Transverse colon (tissue), 4 donors: ENCODE measurements at regions not wholly inside any gene's neighbourhood (a gene's known extent, or its start where the extent isn't known, plus 50 kb on each side); places are given as distances from the start of the nearest gene placed in this dataset.

Source experiments
- DNase-seq: peaks from one replicate; pipeline ENCODE4 v3.0.0-alpha.2; 2019
- H3K27ac ChIP-seq, 4 donors: fragments of 200-600 bp; sonication (generic); 2 replicates each; pipeline ENCODE4 v1.5.1; 2016 to 2018; ENCODE audit warnings: inconsistent platforms in 4 of 4
- H3K27me3 ChIP-seq: fragments of 200-600 bp; sonication (generic); 2 replicates; pipeline ENCODE4 v1.5.1; 2017; ENCODE audit warnings: inconsistent platforms
- H3K36me3 ChIP-seq, 4 donors: fragments of 200-600 bp; sonication (generic); 2 replicates each; pipeline ENCODE4 v1.5.1; 2017 to 2019; ENCODE audit warnings: inconsistent platforms in 4 of 4
- H3K4me1 ChIP-seq, 4 donors: fragments of 200-600 bp; sonication (generic); 2 replicates each; pipeline ENCODE4 v1.5.1; 2017 to 2020; ENCODE audit warnings: inconsistent platforms in 4 of 4
- H3K4me3 ChIP-seq, 4 donors: fragments of 200-600 bp; sonication (generic); 1 replicate in 1 of 4; 2 replicates in 3 of 4; pipeline versions ENCODE4 v1.5.1 to v1.6.1; 2017 to 2019; ENCODE audit warnings: inconsistent platforms in 4 of 4
- H3K9me3 ChIP-seq, 2 donors: fragments of 200-600 bp; sonication (generic); 2 replicates each; pipeline ENCODE4 v1.5.1; 2017 to 2019; ENCODE audit warnings: inconsistent platforms in 2 of 2
- EP300 ChIP-seq: sonication (generic); formaldehyde crosslinking; IDR thresholded peaks from one replicate; pipeline ENCODE4 v1.6.1; 2017; ENCODE audit warnings: antibody characterized with exemption, low read depth
- POLR2A ChIP-seq: fragments of 450-650 bp; IDR thresholded peaks from one replicate; pipeline ENCODE4 v1.6.1; 2016; ENCODE audit warnings: antibody characterized with exemption, mild to moderate bottlenecking, moderate library complexity
- POLR2AphosphoS5 ChIP-seq, 3 donors: sonication (generic); formaldehyde crosslinking; IDR thresholded peaks; one replicate each; pipeline ENCODE4 v1.6.1; 2016; ENCODE audit warnings: antibody characterized with exemption in 3 of 3
- WGBS, 2 donors: methylation state at CpG; one replicate each; pipeline ENCODE4 v1.1.5; 2018; ENCODE audit warnings: low coverage in 1 of 2; 5-methylcytosine and 5-hydroxymethylcytosine counted together
- in situ Hi-C, 4 donors: fragments of 200-750 bp; cut with MboI; loops; one replicate each; pipeline versions ENCODE4 v1.15.0 to v1.15.1; 2017; ENCODE audit warnings: low sequenced_read_pairs in 3 of 4, low pct_ligation_motif_present in 1 of 4, low pct_unique_long_range_greater_than_20kb in 1 of 4
- intact Hi-C: fragments of 100-400 bp; cut with DNase I; formaldehyde crosslinking; loops from one replicate; pipeline ENCODE4 v1.15.1; 2023; ENCODE audit warnings: low total_unique reads
- TF ChIP-seq, protein P1 (sequence below), 5 experiments: fragments of 200-600 bp in 3 of 5; fragments of 450-650 bp in 2 of 5; sonication (generic) in 3 of 5; IDR thresholded peaks; 1 replicate in 2 of 5; 2 replicates in 3 of 5; pipeline ENCODE4 v1.5.1; 2016 to 2017; ENCODE audit warnings: antibody characterized with exemption in 5 of 5, inconsistent platforms in 3 of 5, mild to moderate bottlenecking in 2 of 5, moderate library complexity in 1 of 5

DNA sequence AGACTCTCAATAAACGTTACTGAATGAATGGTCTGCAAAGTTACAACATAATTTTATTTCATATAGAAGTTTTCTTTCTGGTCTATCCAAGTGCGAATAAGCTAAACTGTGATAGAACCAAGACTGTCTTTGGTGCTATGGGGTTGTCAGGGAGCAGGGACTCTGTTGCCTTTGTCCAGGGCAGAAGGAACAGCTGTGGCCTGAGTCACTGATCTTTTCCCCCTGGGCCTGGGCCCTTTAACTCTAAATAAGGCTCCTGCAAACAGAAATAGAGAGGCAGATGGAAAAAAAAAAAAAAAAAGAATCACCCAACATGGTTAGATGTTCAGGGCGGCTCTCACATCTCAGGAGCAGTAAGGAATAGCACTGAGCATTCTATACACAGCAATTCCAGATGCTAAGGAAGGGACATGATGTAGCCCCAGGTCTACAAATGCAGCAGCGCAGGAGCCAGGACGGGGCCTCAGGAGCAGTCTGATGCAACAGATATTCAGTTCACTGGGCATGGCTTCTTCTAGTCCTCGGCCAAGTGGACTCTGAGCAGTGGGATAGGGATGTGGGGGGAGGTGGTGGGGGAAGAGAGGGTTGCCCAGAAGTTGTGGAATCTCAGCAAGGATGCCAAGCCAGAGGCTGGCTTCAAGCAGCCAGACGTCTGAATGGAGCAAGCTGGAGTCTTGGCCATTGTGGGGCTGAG is 247.1 kb upstream of the SIX2 start:
- Histone ChIP-seq H3K9me3 (no peaks in the 10 kb centered on the region), H3K4me3 (no peak overlapping the region), H3K27ac (no peak overlapping the region), H3K27me3 (no peaks in the 10 kb centered on the region), H3K36me3 (no peaks in the 10 kb centered on the region), H3K4me1 (peaks cover 0 to 5% (median 0%) of the 10 kb centered on the region in 4 donors)
- intact Hi-C loops (no loop called here), in situ Hi-C loops (no loop called here)
- DNase-seq = no peak
- TF ChIP-seq EP300 (no peak), POLR2AphosphoS5 (IDR thresholded peaks at IDR 0.05) (no peak), POLR2A (no peak)
- TF ChIP-seq, protein P1, sequence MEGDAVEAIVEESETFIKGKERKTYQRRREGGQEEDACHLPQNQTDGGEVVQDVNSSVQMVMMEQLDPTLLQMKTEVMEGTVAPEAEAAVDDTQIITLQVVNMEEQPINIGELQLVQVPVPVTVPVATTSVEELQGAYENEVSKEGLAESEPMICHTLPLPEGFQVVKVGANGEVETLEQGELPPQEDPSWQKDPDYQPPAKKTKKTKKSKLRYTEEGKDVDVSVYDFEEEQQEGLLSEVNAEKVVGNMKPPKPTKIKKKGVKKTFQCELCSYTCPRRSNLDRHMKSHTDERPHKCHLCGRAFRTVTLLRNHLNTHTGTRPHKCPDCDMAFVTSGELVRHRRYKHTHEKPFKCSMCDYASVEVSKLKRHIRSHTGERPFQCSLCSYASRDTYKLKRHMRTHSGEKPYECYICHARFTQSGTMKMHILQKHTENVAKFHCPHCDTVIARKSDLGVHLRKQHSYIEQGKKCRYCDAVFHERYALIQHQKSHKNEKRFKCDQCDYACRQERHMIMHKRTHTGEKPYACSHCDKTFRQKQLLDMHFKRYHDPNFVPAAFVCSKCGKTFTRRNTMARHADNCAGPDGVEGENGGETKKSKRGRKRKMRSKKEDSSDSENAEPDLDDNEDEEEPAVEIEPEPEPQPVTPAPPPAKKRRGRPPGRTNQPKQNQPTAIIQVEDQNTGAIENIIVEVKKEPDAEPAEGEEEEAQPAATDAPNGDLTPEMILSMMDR (IDR thresholded peaks at IDR 0.05) = no peak
- WGBS, 2 donors = 80 to 86% methylated on average over 6 to 7 of the region's 7 CpGs

GRCh38 chr2:45255563-45255962 is 246.3 kb upstream of the SIX2 start:
- no peak for DNase-seq
- Histone ChIP-seq H3K4me1 (peaks cover 0 to 5% (median 0%) of the 10 kb centered on the region in 4 donors), H3K27ac (no peak overlapping the region), H3K27me3 (no peaks in the 10 kb centered on the region), H3K9me3 (no peaks in the 10 kb centered on the region), H3K36me3 (no peaks in the 10 kb centered on the region), H3K4me3 (no peak overlapping the region)
- in situ Hi-C loops = no loop called here
- WGBS, 2 donors = 89 to 100% methylated on average over 3 of the region's 3 CpGs
- no peak for TF ChIP-seq EP300
- TF ChIP-seq, protein P1 (IDR thresholded peaks at IDR 0.05) = no peak
- TF ChIP-seq POLR2AphosphoS5 (IDR thresholded peaks at IDR 0.05) = no peak
- TF ChIP-seq POLR2A = no peak
- intact Hi-C loops = no loop called here

GRCh38 chr2:45254025-45254424 is 244.8 kb upstream of the SIX2 start:
- Histone ChIP-seq H3K9me3 (no peaks in the 10 kb centered on the region), H3K27me3 (no peaks in the 10 kb centered on the region), H3K4me1 (peaks cover 0 to 5% (median 0%) of the 10 kb centered on the region in 4 donors), H3K4me3 (no peak overlapping the region), H3K27ac (no peak overlapping the region), H3K36me3 (no peaks in the 10 kb centered on the region)
- in situ Hi-C loops (no loop called here), intact Hi-C loops (no loop called here)
- TF ChIP-seq POLR2AphosphoS5 (IDR thresholded peaks at IDR 0.05) = no peak
- no peak for TF ChIP-seq EP300
- TF ChIP-seq, protein P1 (IDR thresholded peaks at IDR 0.05) = no peak
- no peak for TF ChIP-seq POLR2A
- DNase-seq = no peak
- 61 to 79% methylated on average over 3 to 9 of the region's 9 CpGs for WGBS, 2 donors

GRCh38 chr2:45253151-45253550 is 243.9 kb upstream of the SIX2 start:
- TF ChIP-seq EP300 = no peak
- TF ChIP-seq POLR2A = no peak
- TF ChIP-seq POLR2AphosphoS5 (IDR thresholded peaks at IDR 0.05) = no peak
- TF ChIP-seq, protein P1 (IDR thresholded peaks at IDR 0.05) = no peak
- Histone ChIP-seq H3K4me3 (no peak overlapping the region), H3K27ac (no peak overlapping the region), H3K9me3 (no peaks in the 10 kb centered on the region), H3K36me3 (no peaks in the 10 kb centered on the region), H3K4me1 (peaks cover 0 to 5% (median 0%) of the 10 kb centered on the region in 4 donors), H3K27me3 (no peaks in the 10 kb centered on the region)
- no peak for DNase-seq
- intact Hi-C loops (no loop called here), in situ Hi-C loops (no loop called here)
- WGBS, 2 donors = 67 to 70% methylated on average over 3 of the region's 3 CpGs
